ENCODE measurements at regions not wholly inside any gene's neighbourhood (a gene's known extent, or its start where the extent isn't known, plus 50 kb on each side); places are given as distances from the start of the nearest gene placed in this dataset.

DNA sequence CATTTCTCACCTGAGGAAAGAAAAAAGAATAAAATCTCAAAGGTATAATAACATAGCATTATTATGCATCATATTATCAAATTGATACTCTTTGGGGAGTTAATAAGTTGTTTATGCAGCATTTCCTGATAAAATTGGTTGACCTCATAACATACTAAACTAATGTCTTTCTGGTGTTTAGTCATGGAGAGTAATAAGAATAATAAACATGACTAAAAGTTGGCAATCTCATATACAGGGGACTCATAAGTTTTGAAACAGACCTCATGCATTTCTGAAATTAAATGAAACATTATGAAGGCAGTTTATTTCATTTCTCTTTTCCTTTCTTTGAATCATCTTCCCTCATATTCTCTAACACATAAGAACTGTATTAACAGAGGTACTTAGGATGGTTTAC, 60.5 kb upstream of the PRDM1 start:
- no peaks in the 10 kb centered on the region for H3K4me1 ChIP-seq
- ATAC-seq (no peak), DNase-seq (no peak)
- H3K36me3 ChIP-seq (ENCODE audit: insufficient read depth in 1 of 2, low read depth in 1 of 2) = no peaks in the 10 kb centered on the region
- H3K4me3 ChIP-seq = no peak overlapping the region
- intact Hi-C loops (cut with DNase I) = no loop called here
- no peak for TF ChIP-seq CTCF (IDR thresholded peaks at IDR 0.05)
- H3K27me3 ChIP-seq (ENCODE audit: insufficient read depth in 3 of 3, low read length in 2 of 3) = peaks cover 0 to 9% (median 1%) of the 10 kb centered on the region in 3 donors
- H3K27ac ChIP-seq = no peak overlapping the region
- no peaks in the 10 kb centered on the region for H3K9me3 ChIP-seq

GRCh38 chr6:106022801-106023200, 63.3 kb upstream of the PRDM1 start:
- DNase-seq (no peak), ATAC-seq (no peak)
- Histone ChIP-seq H3K27ac (no peak overlapping the region), H3K4me1 (no peaks in the 10 kb centered on the region), H3K27me3 (ENCODE audit: insufficient read depth in 3 of 3, low read length in 2 of 3) (peaks cover 1 to 9% (median 2%) of the 10 kb centered on the region in 3 donors), H3K9me3 (no peaks in the 10 kb centered on the region), H3K36me3 (ENCODE audit: insufficient read depth in 1 of 2, low read depth in 1 of 2) (no peaks in the 10 kb centered on the region), H3K4me3 (no peak overlapping the region)
- intact Hi-C loops (cut with DNase I) = no loop called here
- TF ChIP-seq CTCF (IDR thresholded peaks at IDR 0.05) = no peak
- WGBS, 3 donors = 79 to 82% (median 81%) methylated on average over 5 of the region's 5 CpGs

GRCh38 chr6:106017454-106017853, 68.7 kb upstream of the PRDM1 start:
- no peak for TF ChIP-seq CTCF (IDR thresholded peaks at IDR 0.05)
- DNase-seq (no peak), ATAC-seq (no peak)
- H3K4me1 ChIP-seq = no peaks in the 10 kb centered on the region
- no peaks in the 10 kb centered on the region for H3K9me3 ChIP-seq
- no peak overlapping the region for H3K4me3 ChIP-seq
- intact Hi-C loops (cut with DNase I) = no loop called here
- WGBS, 3 donors = 69 to 73% (median 73%) methylated on average over 5 of the region's 5 CpGs
- peaks cover 0 to 7% (median 0%) of the 10 kb centered on the region in 3 donors for H3K27me3 ChIP-seq (ENCODE audit: insufficient read depth in 3 of 3, low read length in 2 of 3)
- no peak overlapping the region for H3K27ac ChIP-seq
- H3K36me3 ChIP-seq (ENCODE audit: insufficient read depth in 1 of 2, low read depth in 1 of 2) = no peaks in the 10 kb centered on the region

DNA sequence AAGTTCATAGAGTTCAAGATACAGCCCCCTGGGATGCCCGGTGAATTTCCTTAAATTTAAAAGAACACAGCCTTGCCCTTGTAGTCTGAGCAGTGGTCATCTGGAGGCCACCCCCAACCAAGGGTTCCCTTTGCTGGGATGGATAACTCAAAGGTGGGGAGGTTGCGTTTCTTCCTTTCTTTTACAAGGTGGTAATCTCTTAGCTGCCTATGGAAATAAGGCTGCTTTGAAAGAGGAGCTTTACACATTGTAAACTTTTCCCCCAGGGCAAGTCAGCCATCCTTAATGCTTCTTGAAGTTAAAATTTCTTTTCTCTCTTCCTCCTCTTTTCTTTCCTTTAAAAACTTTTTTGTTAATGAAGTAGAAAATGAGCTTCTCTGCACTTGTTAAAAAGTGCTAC, 71.2 kb upstream of the PRDM1 start:
- Histone ChIP-seq H3K4me1 (no peaks in the 10 kb centered on the region), H3K9me3 (no peaks in the 10 kb centered on the region), H3K27me3 (ENCODE audit: insufficient read depth in 3 of 3, low read length in 2 of 3) (peaks cover 0 to 7% (median 0%) of the 10 kb centered on the region in 3 donors), H3K4me3 (no peak overlapping the region), H3K36me3 (ENCODE audit: insufficient read depth in 1 of 2, low read depth in 1 of 2) (no peaks in the 10 kb centered on the region), H3K27ac (no peak overlapping the region)
- TF ChIP-seq CTCF (IDR thresholded peaks at IDR 0.05) = no peak
- no peak for ATAC-seq
- DNase-seq = no peak
- WGBS, 3 donors = 29 to 57% (median 37%) methylated on average over 2 of the region's 2 CpGs
- intact Hi-C loops (cut with DNase I) = no loop called here

DNA sequence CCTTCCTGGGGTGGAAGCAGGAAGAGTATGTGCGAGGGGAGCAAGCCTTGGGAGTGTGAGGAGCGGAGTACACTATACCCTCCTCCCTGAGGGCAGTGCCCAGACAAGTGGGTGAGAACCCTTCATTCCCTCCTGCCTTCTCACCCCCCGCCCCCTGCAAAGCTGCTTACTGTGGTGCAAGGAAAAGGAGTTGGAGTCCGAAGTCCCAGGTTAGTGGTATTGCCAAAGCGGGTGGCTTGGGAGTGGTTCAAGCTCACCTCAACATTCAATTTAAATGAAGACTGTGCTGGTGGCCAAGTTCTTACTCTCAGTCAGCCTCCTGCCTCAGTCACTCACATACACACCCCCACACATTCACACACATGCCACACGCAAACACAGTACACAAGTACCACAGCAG, 74.7 kb upstream of the PRDM1 start:
- WGBS, 3 donors = 93 to 99% (median 96%) methylated on average over 6 of the region's 6 CpGs
- intact Hi-C loops (cut with DNase I) = no loop called here
- ATAC-seq (no peak), DNase-seq (no peak)
- no peak overlapping the region for H3K4me3 ChIP-seq
- no peaks in the 10 kb centered on the region for H3K9me3 ChIP-seq
- no peak for TF ChIP-seq CTCF (IDR thresholded peaks at IDR 0.05)
- no peak overlapping the region for H3K27ac ChIP-seq
- no peaks in the 10 kb centered on the region for H3K36me3 ChIP-seq (ENCODE audit: insufficient read depth in 1 of 2, low read depth in 1 of 2)
- peaks cover 0 to 3% (median 0%) of the 10 kb centered on the region in 3 donors for H3K27me3 ChIP-seq (ENCODE audit: insufficient read depth in 3 of 3, low read length in 2 of 3)
- no peaks in the 10 kb centered on the region for H3K4me1 ChIP-seq

Data from psoas muscle (tissue), 7 donors.